Lower leg skin (tissue), 3 donors: ENCODE measurements at regions not wholly inside any gene's neighbourhood (a gene's known extent, or its start where the extent isn't known, plus 50 kb on each side); places are given as distances from the start of the nearest gene placed in this dataset.
"Not testable (repeated sequence)": the region's sequence is repeated elsewhere in the genome, so short reads cannot be mapped to it uniquely, and the experiment has no call there.

ENCODE experiments used
- POLR2A ChIP-seq, 2 donors: fragments of 450-650 bp; IDR thresholded peaks; one replicate each; pipeline ENCODE4 v1.6.1; 2016 to 2017; ENCODE audit warnings: antibody characterized with exemption in 2 of 2, mild to moderate bottlenecking in 1 of 2, moderate library complexity in 1 of 2
- TF ChIP-seq, protein P1 (sequence below), 3 donors: fragments of 450-650 bp; IDR thresholded peaks; one replicate each; pipeline ENCODE4 v1.5.1; 2016; ENCODE audit warnings: antibody characterized with exemption in 3 of 3, mild to moderate bottlenecking in 3 of 3, moderate library complexity in 2 of 3

DNA sequence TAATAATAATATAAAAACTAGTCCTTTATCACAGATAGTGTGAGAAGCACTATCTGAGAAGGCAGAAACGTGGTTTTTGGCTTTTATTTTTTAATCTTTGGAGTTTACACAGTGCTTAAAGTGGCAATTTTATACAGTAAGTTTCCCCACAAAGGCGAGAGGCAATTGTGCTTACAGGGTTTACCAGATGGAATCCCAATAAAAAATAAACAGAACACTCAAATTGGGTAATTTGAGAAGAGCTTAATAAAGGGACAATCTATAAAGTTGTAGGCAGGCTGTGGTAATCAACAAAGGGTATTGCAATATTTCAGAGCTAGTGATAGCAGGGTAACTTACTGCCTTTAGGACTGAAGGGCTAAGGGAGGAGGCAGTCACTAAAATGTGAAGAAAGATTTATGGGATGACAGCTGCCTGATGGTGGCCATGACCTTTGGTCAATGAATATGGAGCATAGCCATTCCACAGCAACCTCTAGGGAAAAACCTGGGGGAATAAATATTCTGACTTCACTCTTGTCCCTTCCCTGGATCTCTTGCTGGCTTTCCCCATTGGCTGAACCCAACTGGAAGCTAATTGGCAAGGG is 108.9 kb upstream of the GPR39 start:
- not testable (repeated sequence) for TF ChIP-seq POLR2A (IDR thresholded peaks at IDR 0.05)
- TF ChIP-seq, protein P1, sequence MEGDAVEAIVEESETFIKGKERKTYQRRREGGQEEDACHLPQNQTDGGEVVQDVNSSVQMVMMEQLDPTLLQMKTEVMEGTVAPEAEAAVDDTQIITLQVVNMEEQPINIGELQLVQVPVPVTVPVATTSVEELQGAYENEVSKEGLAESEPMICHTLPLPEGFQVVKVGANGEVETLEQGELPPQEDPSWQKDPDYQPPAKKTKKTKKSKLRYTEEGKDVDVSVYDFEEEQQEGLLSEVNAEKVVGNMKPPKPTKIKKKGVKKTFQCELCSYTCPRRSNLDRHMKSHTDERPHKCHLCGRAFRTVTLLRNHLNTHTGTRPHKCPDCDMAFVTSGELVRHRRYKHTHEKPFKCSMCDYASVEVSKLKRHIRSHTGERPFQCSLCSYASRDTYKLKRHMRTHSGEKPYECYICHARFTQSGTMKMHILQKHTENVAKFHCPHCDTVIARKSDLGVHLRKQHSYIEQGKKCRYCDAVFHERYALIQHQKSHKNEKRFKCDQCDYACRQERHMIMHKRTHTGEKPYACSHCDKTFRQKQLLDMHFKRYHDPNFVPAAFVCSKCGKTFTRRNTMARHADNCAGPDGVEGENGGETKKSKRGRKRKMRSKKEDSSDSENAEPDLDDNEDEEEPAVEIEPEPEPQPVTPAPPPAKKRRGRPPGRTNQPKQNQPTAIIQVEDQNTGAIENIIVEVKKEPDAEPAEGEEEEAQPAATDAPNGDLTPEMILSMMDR (IDR thresholded peaks at IDR 0.05), result not testable (repeated sequence)
